ENCODE measurements at regions not wholly inside any gene's neighbourhood (a gene's known extent, or its start where the extent isn't known, plus 50 kb on each side); places are given as distances from the start of the nearest gene placed in this dataset.

DNA sequence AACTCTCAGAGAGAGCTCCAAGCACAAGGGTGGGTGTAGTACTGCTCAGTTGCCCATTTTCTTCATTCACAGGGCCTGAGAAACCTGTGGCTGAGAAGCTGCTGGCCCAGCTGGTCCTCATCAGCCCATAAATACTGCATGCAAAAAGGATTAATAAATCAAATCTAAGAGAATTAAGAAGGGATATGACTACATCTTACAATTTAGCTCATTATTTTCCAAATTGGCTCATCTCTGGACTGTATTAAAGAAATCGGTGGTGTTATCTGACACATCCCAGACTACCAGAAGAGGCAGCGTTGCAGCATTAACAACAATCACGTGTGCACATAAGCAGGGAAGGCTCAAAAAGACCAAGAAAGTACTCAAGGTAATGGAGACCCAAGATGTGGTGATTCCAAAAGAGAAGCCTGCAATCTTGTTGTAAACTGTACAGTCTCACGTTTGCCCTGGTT, 90.7 kb downstream of the CD24 start:
- no peaks in the 10 kb centered on the region for H3K27me3 ChIP-seq (replicated peaks; ENCODE audit: control insufficient read depth, insufficient read depth, low read length)
- H3K9me3 ChIP-seq (ENCODE audit: control insufficient read depth, low read length): no peaks in the 10 kb centered on the region
- no peak overlapping the region for H3K4me3 ChIP-seq (ENCODE audit: low read length)
- no peaks in the 10 kb centered on the region for H3K36me3 ChIP-seq (ENCODE audit: control insufficient read depth, insufficient read depth, low read length, severe bottlenecking)
- H3K4me1 ChIP-seq (ENCODE audit: control insufficient read depth, insufficient read depth, low read length): peaks cover 9% of the 10 kb centered on the region
- DNase-seq (ENCODE audit: low read depth): no peak
- H3K9ac ChIP-seq (ENCODE audit: low read length): no peak overlapping the region

DNA sequence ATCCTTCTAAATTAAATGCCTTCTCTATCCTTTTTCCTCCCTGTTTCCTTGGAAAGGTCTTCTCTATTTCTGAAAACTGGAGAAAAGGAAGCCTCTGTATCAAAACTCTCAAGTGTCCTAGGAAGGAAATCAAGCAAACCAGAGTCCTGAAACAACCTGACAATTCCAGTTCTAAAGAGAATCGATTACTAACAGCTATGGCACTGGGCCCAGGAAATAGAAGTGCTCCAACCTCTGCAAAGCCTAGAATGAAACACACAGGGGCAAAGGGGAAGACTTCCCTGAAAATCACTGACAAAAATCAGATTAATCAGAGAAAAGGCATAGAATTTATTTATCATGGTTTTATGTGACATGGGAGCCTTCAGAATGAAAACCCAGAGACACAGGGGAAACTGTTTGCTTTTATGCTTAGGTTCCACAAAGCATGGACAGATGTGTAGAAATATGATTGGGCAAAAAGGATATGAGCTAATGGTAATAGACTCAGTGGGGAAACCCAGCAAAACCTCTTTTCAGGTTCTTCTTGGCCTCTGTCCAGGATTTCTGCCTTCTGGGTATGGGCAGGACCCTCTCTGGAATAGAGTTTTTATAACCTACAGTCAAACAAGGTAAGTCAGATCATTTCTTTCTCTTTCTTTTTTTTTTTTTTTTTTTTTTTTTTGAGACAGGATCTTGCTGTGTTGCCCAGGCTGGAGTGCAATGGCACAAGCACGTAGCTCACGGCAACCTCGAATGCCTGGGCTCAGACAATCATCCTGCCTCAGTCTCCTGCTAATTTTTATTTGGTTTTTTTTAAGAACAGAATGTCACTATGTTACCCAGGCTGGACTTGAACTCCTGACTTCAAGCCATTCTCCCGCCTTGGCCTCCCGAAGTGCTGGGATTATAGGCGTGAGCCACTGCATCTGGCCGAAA, 91.7 kb downstream of the CD24 start:
- Histone ChIP-seq H3K9ac (ENCODE audit: low read length) (no peak overlapping the region), H3K27me3 (replicated peaks; ENCODE audit: control insufficient read depth, insufficient read depth, low read length) (no peaks in the 10 kb centered on the region), H3K4me3 (ENCODE audit: low read length) (no peak overlapping the region), H3K4me1 (ENCODE audit: control insufficient read depth, insufficient read depth, low read length) (no peaks in the 10 kb centered on the region), H3K36me3 (ENCODE audit: control insufficient read depth, insufficient read depth, low read length, severe bottlenecking) (no peaks in the 10 kb centered on the region), H3K9me3 (ENCODE audit: control insufficient read depth, low read length) (no peaks in the 10 kb centered on the region)
- no peak for DNase-seq (ENCODE audit: low read depth)

DNA sequence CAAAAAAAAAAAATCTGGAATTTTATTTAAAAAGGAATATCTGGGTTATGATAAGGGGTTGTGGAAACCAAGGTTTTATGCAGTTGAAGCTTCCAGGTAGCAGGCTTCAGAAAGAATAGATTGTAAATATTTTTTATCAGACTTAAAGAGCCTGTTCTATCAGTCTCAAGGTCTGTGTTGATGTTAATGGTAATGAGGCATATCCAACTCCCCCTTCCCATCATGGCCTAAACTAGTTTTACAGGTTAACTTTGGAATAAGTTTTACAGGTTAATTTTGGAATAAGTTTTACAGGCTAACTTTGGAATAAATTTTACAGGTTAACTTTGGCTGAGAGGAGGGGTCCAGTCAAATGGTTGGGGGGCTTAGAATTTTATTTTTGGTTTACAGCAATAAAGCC, 92.4 kb downstream of the CD24 start:
- Histone ChIP-seq H3K27me3 (replicated peaks; ENCODE audit: control insufficient read depth, insufficient read depth, low read length) (no peaks in the 10 kb centered on the region), H3K36me3 (ENCODE audit: control insufficient read depth, insufficient read depth, low read length, severe bottlenecking) (no peaks in the 10 kb centered on the region), H3K9me3 (ENCODE audit: control insufficient read depth, low read length) (peaks cover 3% of the 10 kb centered on the region), H3K4me1 (ENCODE audit: control insufficient read depth, insufficient read depth, low read length) (no peaks in the 10 kb centered on the region), H3K9ac (ENCODE audit: low read length) (no peak overlapping the region), H3K4me3 (ENCODE audit: low read length) (no peak overlapping the region)
- no peak for DNase-seq (ENCODE audit: low read depth)

DNA sequence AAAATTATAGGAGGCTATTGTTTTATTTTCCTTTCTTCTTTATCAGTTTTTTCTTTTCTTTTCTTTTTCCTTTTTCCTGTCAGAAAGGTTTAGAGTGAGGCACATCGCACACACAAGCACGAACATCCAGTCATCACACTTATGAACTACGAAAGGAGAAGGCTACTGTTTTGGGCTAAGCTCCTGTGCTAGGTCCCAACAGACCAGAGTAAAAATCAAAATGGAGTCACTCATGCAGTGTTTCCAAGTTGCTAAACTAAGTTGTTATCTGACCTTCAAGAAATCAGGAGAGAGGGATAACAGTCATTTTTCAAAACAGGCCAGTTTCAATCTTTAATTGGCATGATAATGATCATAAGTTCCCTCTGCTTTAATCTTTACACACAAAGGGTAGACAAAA, 93.6 kb downstream of the CD24 start:
- Histone ChIP-seq H3K9me3 (ENCODE audit: control insufficient read depth, low read length) (peaks cover 4% of the 10 kb centered on the region), H3K4me3 (ENCODE audit: low read length) (no peak overlapping the region), H3K27me3 (replicated peaks; ENCODE audit: control insufficient read depth, insufficient read depth, low read length) (no peaks in the 10 kb centered on the region), H3K36me3 (ENCODE audit: control insufficient read depth, insufficient read depth, low read length, severe bottlenecking) (no peaks in the 10 kb centered on the region), H3K4me1 (ENCODE audit: control insufficient read depth, insufficient read depth, low read length) (no peaks in the 10 kb centered on the region), H3K9ac (ENCODE audit: low read length) (no peak overlapping the region)
- DNase-seq (ENCODE audit: low read depth): no peak

DNA sequence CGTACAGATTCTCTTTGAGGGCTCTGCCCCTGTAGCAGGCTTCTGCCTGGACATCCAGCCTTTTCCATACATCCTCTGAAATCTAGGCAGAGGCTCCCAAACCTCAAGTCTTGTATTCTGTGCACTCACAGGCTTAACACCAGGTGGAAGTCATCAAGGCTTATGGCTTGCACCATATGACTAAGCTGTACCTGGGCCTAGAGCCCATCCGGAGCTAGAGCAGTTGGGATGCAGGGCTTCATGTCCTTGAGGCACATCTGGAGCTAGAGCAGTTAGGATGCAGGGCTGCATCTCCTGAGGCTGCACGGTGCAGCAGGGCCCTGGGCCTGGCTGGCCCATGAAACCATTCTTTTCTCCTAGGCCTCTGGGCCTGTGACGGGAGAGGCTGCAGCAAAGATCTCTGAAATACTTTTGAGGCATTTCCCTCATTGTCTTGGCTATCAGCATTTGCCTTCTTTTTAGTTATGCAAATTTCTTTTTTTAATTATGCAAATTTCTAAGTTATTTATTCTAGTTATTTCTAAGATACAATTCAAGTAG, 98.7 kb downstream of the CD24 start:
- Histone ChIP-seq H3K4me3 (ENCODE audit: low read length) (no peak overlapping the region), H3K9me3 (ENCODE audit: control insufficient read depth, low read length) (peaks cover 6% of the 10 kb centered on the region), H3K4me1 (ENCODE audit: control insufficient read depth, insufficient read depth, low read length) (no peaks in the 10 kb centered on the region), H3K36me3 (ENCODE audit: control insufficient read depth, insufficient read depth, low read length, severe bottlenecking) (no peaks in the 10 kb centered on the region), H3K27me3 (replicated peaks; ENCODE audit: control insufficient read depth, insufficient read depth, low read length) (no peaks in the 10 kb centered on the region), H3K9ac (ENCODE audit: low read length) (no peak overlapping the region)
- no peak for DNase-seq (ENCODE audit: low read depth)

DNA sequence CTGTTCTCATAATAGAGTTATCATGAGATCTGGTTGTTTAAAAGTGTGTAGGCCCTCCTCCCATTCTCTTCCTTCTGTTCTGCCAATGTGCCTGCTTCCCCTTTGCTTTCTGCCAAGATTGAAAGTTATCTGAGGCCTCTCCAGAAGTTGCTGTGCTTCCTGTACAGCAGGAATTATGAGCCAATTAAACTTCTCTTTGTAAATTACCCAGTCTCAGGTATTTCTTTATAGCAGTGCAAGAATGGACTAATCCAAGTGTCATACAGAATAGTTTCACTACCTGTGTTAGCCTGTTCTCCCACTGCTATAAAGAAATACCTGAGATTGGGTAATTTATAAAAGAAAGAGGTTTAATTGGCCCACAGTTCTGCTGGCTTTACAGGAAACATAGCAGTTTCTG, 100.0 kb downstream of the CD24 start:
- no peak overlapping the region for H3K9ac ChIP-seq (ENCODE audit: low read length)
- H3K4me1 ChIP-seq (ENCODE audit: control insufficient read depth, insufficient read depth, low read length): no peaks in the 10 kb centered on the region
- DNase-seq (ENCODE audit: low read depth): no peak
- no peaks in the 10 kb centered on the region for H3K27me3 ChIP-seq (replicated peaks; ENCODE audit: control insufficient read depth, insufficient read depth, low read length)
- no peak overlapping the region for H3K4me3 ChIP-seq (ENCODE audit: low read length)
- peaks cover 6% of the 10 kb centered on the region for H3K9me3 ChIP-seq (ENCODE audit: control insufficient read depth, low read length)
- H3K36me3 ChIP-seq (ENCODE audit: control insufficient read depth, insufficient read depth, low read length, severe bottlenecking): no peaks in the 10 kb centered on the region

DNA sequence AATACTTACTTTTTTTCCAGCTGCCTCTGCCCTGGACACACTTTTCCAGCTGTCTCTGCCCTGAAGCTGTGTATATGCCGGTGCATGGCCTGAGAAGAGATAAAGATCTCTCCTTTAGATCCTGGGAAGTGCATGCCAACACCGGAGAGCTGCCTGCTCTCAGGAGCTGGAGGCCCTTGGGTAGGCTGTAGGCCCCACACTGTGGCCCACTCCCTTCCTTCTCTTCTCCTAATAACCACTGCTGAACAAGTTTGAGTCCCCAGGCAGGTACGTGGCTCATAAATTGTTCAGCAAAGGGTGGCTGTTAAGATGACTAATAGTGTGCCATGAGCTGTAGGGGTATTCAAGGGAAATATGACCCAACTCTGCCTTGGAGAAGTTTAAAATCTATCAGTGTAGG, 102.5 kb downstream of the CD24 start:
- H3K27me3 ChIP-seq (replicated peaks; ENCODE audit: control insufficient read depth, insufficient read depth, low read length): peaks cover 3% of the 10 kb centered on the region
- H3K4me1 ChIP-seq (ENCODE audit: control insufficient read depth, insufficient read depth, low read length): no peaks in the 10 kb centered on the region
- H3K9ac ChIP-seq (ENCODE audit: low read length): no peak overlapping the region
- H3K36me3 ChIP-seq (ENCODE audit: control insufficient read depth, insufficient read depth, low read length, severe bottlenecking): no peaks in the 10 kb centered on the region
- H3K4me3 ChIP-seq (ENCODE audit: low read length): no peak overlapping the region
- H3K9me3 ChIP-seq (ENCODE audit: control insufficient read depth, low read length): peaks cover 3% of the 10 kb centered on the region
- DNase-seq (ENCODE audit: low read depth): no peak

DNA sequence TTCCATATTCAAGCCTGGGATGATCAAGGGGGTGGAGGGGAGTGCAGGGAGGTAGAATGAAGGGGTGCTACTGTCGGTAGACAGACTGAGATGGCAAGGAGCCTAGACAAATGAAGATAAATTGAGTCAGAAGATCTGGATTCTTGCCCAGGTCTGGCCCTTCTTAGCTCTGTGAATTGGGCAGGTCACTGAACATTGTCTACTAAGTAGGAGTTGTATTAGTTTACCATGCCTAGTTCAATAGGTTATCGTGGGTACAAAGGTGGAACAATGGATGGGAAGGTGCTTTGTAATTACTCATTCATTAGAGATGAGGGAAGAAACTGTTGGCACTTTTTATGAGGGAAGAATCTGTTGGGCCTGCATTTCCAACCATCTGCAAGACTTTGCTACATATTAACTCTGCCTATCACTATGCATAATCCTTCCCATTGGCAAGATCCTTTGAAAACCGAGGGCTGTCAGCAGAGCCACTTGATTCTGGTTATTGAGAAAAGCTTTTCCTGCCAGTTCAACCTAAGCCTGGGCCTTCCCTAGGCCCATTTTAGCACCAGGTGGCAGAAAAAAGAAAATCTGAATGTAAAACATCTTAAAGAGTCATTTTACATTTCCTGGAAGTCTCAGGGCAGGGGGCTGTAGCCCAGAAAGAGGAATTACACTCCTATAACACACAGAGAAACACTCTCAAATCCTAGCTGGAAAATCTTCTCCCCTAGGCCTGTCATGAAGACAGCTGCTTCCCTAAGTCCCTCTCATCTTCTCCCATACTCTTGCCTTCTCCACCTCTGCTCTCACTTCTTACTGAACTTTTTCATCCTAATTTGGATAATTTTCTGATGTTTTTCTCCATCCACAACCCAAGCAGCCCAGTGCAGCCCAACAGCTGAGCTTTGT, 103.5 kb downstream of the CD24 start:
- DNase-seq (ENCODE audit: low read depth): no peak
- peaks cover 11% of the 10 kb centered on the region for H3K27me3 ChIP-seq (replicated peaks; ENCODE audit: control insufficient read depth, insufficient read depth, low read length)
- H3K4me1 ChIP-seq (ENCODE audit: control insufficient read depth, insufficient read depth, low read length): no peaks in the 10 kb centered on the region
- no peak overlapping the region for H3K4me3 ChIP-seq (ENCODE audit: low read length)
- no peak overlapping the region for H3K9ac ChIP-seq (ENCODE audit: low read length)
- H3K9me3 ChIP-seq (ENCODE audit: control insufficient read depth, low read length): peaks cover 3% of the 10 kb centered on the region
- no peaks in the 10 kb centered on the region for H3K36me3 ChIP-seq (ENCODE audit: control insufficient read depth, insufficient read depth, low read length, severe bottlenecking)

DNA sequence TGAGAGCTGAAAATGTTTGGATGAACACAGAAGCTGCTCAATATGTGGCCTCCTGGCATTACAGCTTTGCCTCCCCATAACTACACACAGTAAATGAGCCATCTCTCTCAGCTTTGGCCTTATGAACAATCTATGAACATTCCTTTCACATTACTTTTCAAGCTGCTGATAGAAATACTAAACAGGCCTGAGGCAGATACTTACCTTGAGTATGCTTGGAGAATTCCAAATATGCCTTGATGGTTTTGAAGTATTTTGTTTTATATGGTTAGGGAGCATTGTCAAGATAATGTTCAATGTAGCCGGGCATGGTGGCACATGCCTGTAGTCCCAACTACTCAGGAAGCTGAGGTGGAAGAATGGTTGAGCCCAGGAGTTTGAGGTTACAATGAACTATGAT, 104.5 kb downstream of the CD24 start:
- no peak overlapping the region for H3K9ac ChIP-seq (ENCODE audit: low read length)
- no peaks in the 10 kb centered on the region for H3K36me3 ChIP-seq (ENCODE audit: control insufficient read depth, insufficient read depth, low read length, severe bottlenecking)
- no peaks in the 10 kb centered on the region for H3K4me1 ChIP-seq (ENCODE audit: control insufficient read depth, insufficient read depth, low read length)
- peaks cover 20% of the 10 kb centered on the region for H3K27me3 ChIP-seq (replicated peaks; ENCODE audit: control insufficient read depth, insufficient read depth, low read length)
- H3K4me3 ChIP-seq (ENCODE audit: low read length): no peak overlapping the region
- peak; percentile 57 for DNase-seq (ENCODE audit: low read depth)
- H3K9me3 ChIP-seq (ENCODE audit: control insufficient read depth, low read length): no peaks in the 10 kb centered on the region

DNA sequence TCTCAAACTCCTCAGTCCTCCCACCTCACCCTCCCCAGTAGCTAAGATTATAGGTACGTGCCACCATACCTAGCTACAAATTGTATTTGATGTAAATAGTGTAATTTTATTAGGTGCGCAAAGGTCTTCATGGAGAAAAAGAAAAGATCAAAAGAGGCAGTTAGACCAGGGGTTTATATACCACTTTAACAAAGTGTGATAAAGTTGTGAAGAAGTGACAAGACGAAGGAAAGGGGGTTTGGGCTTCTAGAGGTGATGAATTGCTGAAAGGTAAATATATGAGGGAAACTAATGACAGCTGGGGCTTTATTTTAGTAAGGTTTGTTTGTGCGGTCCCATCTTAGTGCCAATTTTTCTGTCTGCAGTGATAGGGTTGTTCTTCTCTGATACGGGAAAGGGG, 105.3 kb downstream of the CD24 start:
- no peak overlapping the region for H3K4me3 ChIP-seq (ENCODE audit: low read length)
- no peaks in the 10 kb centered on the region for H3K4me1 ChIP-seq (ENCODE audit: control insufficient read depth, insufficient read depth, low read length)
- H3K36me3 ChIP-seq (ENCODE audit: control insufficient read depth, insufficient read depth, low read length, severe bottlenecking): no peaks in the 10 kb centered on the region
- H3K9me3 ChIP-seq (ENCODE audit: control insufficient read depth, low read length): no peaks in the 10 kb centered on the region
- H3K27me3 ChIP-seq (replicated peaks; ENCODE audit: control insufficient read depth, insufficient read depth, low read length): peaks cover 22% of the 10 kb centered on the region
- no peak for DNase-seq (ENCODE audit: low read depth)
- no peak overlapping the region for H3K9ac ChIP-seq (ENCODE audit: low read length)
